NAMALWA (cell line): ENCODE measurements at regions not wholly inside any gene's neighbourhood (a gene's known extent, or its start where the extent isn't known, plus 50 kb on each side); places are given as distances from the start of the nearest gene placed in this dataset.

Source experiments
- DNase-seq: peaks from one replicate; pipeline ENCODE4 v3.0.0-alpha.2; 2015; ENCODE audit warnings: low spot score

GRCh38 chr3:116848248-116848829, 138.8 kb downstream of the TUSC7 start:
- no peak for DNase-seq

- no peak for DNase-seq
Measured at GRCh38 chr3:116849261-116849688, 139.7 kb downstream of the TUSC7 start.

GRCh38 chr3:116852803-116853202, 143.2 kb downstream of the TUSC7 start:
- DNase-seq: no peak

- no peak for DNase-seq
Measured at GRCh38 chr3:116863270-116863770, 153.7 kb downstream of the TUSC7 start.

GRCh38 chr3:116863822-116864589, 154.4 kb downstream of the TUSC7 start:
- DNase-seq: peak; percentile 47

GRCh38 chr3:116864590-116864927, 155.0 kb downstream of the TUSC7 start:
- DNase-seq: no peak

- DNase-seq: no peak
Measured at GRCh38 chr3:116870379-116870778, 160.8 kb downstream of the TUSC7 start.

- no peak for DNase-seq
Measured at GRCh38 chr3:116871905-116872304, 162.3 kb downstream of the TUSC7 start.

GRCh38 chr3:116872688-116873087, 163.1 kb downstream of the TUSC7 start:
- DNase-seq: no peak

GRCh38 chr3:116873142-116873541, 163.6 kb downstream of the TUSC7 start:
- no peak for DNase-seq

GRCh38 chr3:116877968-116878367, 168.4 kb downstream of the TUSC7 start:
- no peak for DNase-seq

- peak; percentile 61 for DNase-seq
Measured at GRCh38 chr3:116886202-116886893, 176.8 kb downstream of the TUSC7 start.

GRCh38 chr3:116896116-116896515, 186.5 kb downstream of the TUSC7 start:
- no peak for DNase-seq

GRCh38 chr3:116897382-116897781, 187.8 kb downstream of the TUSC7 start:
- DNase-seq: no peak

GRCh38 chr3:116899253-116899652, 189.7 kb downstream of the TUSC7 start:
- DNase-seq: no peak

- DNase-seq: no peak
Measured at GRCh38 chr3:116905334-116905733, 195.8 kb downstream of the TUSC7 start.

GRCh38 chr3:116905794-116906193, 196.2 kb downstream of the TUSC7 start:
- DNase-seq: no peak

GRCh38 chr3:116912116-116912515, 202.5 kb downstream of the TUSC7 start:
- no peak for DNase-seq

GRCh38 chr3:116914004-116914403, 204.4 kb downstream of the TUSC7 start:
- DNase-seq: no peak

- DNase-seq: no peak
Measured at GRCh38 chr3:116916836-116917235, 207.3 kb downstream of the TUSC7 start.

GRCh38 chr3:116920826-116921610, 211.4 kb downstream of the TUSC7 start:
- no peak for DNase-seq

- no peak for DNase-seq
Measured at GRCh38 chr3:116927918-116928317, 218.3 kb downstream of the TUSC7 start.
